ENCODE measurements at regions not wholly inside any gene's neighbourhood (a gene's known extent, or its start where the extent isn't known, plus 50 kb on each side); places are given as distances from the start of the nearest gene placed in this dataset.

DNA sequence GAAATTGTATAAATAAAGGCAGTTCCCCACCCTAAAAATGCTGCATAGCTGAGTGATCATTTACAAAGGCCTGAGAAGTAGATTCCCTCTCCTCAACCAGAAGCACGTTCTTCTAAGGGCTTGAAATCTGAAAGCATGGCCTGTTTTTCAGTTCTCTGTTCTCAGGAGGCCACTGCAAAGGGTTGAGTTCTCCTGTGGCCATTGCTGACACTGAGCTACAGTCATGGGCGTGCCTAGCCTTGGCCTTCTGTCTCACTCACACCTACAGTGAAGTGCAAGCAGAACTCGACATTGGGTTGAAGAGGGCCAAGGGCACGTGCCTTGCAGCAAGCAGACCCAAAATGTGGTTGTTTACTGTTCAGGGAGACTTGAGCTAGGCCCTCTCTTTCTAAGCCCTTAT lies 276.6 kb upstream of the VLDLR start:
- FAIRE-seq: no peak
- DNase-seq (ENCODE audit: insufficient read length, low spot score): no peak

DNA sequence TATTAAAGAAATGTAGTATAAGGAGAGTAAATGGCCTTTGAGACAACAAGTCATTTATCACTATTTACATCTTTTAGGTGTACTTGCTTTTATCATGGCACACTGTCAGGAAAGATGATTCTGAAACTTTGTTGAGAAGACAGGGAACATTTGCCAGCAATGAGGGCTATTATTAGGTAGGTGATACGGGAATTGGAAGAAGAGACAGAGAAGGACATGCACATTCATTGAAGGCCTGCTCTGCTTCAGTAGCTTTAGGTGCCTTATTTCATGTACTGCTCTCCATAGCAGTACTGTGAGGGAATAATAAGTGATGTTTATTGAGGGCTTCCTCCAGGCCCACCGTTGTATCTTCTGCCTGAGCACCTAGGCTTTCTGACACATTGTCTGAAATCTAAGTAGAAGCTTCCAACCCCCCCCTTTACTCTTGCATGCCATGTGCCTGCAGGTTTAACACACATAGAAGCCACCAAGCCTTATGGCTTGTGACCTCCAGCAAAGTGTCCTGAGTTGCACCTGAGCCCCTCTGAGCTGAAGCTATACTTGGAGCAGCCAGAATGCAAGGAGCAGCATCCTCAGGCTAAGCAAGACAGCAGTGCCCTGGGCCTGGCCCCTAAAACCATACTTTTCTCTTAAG lies 275.2 kb upstream of the VLDLR start:
- DNase-seq (ENCODE audit: insufficient read length, low spot score) (no peak), FAIRE-seq (no peak)

DNA sequence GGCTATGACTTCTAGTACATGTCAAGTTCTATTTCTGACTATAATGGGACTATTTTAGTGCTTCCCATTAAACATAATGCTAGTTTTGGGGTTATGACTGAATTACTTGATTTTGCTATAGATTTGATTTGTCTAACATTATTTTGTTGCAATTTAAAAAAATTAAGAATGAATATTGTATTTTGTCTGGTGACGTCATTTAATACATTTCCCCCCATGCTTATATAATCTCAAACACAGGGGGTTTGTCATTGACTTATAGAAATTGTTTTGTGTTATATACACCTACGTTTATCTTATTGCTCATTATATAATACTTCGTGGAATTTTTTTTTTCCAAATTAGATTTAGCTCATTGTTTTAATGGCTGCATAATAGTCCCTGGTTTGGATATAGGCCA lies 270.3 kb upstream of the VLDLR start:
- DNase-seq (ENCODE audit: insufficient read length, low spot score): no peak
- FAIRE-seq: no peak

DNA sequence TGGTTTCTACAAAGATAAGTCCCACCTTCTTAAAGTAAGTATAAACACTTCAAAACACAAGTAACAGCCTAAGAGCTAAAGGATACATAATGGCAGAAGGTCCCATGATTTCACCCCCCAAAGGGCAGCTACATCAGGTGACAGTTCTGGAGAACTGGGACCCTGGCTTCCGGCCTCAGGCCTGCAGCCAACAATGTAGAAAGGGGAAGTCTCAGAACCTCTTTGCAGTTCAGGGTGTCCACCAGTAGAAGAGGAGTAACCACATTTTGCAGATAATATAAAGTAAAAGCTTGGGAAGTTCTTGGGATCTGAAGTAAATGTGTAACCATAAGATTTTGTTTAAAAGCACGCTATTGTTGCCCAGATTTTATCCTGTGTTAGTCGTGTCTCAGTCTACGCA lies 267.4 kb upstream of the VLDLR start:
- DNase-seq (ENCODE audit: insufficient read length, low spot score) (no peak), FAIRE-seq (no peak)

DNA sequence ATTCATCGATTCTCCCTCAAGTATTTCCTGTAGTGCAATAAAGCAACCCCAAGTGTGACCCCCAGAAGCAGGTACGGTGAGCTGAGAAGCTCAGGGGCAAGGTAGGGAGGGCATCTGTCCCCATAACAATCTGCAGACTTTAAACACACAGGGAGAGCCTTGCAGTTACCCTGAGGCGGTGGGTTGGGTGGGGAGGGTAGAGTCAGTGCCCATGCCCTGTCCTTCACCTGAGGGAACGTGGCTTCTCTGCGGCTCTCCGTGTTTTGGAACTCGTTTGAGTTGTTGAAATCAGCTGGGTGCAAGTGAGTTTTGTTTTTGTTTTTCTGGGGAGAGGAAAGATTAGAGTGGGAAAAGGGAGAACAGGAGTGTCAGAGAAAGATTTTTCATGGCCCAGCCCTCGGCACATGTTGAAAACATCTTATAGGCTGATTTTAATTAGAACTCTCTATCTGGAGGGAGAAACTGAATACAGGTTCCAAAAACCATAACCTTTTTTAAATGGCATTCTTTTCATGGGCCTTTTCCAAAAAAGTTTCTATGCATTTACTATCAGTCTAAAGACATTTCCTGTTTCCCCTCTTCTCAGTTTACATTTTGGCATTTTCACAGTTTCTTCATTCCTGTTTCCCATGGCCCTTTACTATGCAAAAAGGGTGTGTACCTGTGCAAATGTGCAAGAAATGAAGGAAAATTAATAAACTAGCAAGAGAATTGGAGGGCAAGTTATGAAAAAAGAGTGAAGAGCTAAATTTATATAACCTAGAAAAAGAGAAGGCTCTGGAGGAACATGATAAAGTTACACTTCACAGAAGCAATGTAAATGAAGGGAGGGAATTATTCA lies 266.5 kb upstream of the VLDLR start:
- FAIRE-seq (no peak), DNase-seq (ENCODE audit: insufficient read length, low spot score) (no peak)

DNA sequence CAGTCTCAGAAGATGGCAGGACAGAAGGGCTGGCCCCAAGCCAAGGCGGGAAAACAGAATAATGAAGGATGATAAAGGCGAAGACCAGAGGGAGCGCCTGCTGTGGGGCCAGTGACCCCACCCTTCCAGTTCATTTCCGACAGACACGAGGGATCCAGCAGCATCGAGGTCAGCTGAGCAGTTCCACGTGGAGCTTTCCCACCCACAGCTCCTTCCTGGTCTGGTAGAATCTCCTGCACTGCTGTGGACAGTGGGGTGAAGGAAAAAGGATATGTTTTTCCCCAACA lies 265.9 kb upstream of the VLDLR start:
- no peak for DNase-seq (ENCODE audit: insufficient read length, low spot score)
- no peak for FAIRE-seq

DNA sequence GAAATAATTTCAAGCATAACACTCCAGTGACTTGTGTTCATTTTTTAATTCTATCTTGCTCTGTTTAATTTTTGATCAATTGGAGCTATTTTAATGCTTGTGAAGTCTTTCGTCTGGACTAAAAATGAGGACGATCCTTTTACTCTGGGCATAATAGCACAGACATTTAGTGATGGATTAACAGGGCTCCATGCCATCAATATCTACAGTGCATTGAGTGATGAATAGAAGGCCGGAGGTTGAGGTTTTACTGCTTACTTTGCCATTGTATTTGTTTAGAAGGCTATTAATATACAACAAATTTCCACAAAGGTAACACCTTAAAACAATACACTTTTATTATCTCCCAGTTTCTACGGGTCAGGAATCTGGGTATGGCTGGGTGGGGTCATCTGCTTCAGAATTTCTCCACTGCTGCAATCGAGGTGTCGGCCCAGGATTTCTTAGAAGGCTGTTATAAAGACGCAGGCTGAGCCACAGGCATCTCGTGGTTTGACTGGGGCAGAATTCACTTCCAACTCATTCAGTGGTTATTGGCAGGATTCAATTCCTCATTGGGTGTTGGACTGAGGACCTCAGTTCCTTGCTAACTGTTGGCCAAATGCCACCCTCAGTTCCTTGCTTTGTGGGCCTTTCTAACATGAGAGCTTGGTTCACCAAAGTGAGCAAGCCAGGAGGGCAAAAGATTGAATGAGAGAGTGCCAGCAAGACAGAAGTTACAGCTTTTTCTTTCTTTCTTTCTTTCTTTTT lies 265.4 kb upstream of the VLDLR start:
- FAIRE-seq (no peak), DNase-seq (ENCODE audit: insufficient read length, low spot score) (no peak)

DNA sequence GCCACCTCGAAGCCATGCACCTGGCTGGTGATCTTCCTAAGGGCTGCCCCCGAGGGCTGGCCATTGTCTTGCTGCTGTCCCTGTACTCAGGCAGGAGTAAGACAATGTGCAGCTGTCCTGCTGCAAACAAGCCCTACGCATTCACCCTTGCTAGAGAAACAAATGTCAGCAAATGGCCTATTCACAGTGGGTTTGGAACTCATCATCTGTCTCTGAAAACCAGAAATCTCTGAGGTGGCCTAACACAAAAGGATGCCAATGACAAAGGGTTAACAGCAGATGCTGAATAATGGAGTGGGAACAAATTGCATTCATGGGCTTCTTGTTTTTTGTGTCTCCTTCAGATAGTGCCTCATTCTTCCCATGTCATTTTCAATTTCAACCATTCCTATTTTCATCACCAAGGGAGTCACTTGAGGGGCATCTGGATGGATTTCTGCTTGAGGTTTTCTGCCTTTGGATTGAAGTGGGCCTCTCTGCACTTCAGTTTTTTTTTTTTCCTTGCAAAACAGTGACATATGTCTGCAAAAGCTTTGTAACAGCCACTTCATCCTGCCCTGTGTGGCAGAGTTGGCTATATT lies 261.6 kb upstream of the VLDLR start:
- FAIRE-seq (no peak), DNase-seq (ENCODE audit: insufficient read length, low spot score) (no peak)

DNA sequence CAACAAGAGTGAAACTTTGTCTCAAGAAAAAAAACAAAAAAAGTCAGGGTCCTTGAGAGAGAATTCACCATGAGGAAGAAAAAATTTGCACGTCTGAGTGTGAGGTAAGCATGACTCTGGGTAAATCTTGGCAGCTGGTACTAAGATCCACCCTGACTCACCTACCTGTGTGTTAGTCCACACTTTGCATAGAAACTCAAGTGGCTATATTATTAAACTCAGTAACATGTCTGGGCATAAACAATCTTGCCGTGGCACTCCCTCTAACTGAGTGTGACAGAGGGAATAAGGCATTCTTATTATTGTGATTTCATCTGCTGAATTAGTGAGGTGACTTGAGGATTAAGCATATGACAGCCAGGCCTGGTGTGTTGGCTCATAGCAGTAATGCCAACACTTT lies 259.4 kb upstream of the VLDLR start:
- DNase-seq (ENCODE audit: insufficient read length, low spot score): no peak
- no peak for FAIRE-seq

DNA sequence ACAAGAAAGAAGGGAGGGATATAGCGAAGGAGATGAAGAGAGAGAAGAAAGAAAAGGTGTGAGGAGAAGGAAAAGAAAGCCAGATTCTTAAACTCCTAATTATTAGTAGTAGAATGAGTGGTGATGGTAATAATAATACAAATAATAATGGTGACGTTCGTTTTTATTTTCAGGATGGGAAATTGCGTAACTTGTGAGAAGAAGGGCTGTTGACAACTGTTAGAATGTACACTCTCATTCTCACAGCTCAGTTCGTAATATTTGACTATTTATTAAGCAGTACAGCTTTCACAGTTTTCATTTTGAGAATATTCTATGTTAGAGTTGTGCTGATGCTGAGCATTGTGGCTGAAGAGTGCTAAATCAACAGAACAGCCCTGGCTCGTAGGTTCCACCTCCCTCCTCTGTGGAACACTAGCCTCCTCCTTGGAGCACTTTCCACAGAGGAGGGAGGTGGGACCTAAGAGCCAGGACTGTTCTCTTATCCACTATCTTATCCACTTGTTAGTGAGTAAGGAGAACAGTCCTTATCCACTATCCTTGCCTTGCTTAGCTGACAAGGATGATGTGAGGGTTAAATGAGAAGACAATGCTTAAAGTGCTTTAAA lies 258.3 kb upstream of the VLDLR start:
- no peak for FAIRE-seq

DNA sequence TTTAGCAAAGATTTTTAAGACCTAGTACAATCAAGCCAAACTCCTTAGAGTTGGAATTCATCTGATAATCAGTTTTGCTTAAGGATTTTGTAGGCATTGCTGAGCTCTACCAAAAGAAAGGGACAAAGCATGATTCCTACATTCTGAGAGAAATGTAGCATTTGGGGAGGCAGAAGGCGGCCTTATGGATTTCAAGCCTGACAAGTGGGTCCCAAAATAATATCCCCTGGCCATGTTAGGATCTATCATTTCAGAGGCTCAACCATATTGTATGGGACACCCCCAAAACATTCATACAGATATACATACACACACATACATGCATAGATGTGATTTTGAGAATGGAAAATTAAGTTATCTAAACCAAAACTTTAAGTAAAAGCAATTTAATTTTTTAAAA lies 257.8 kb upstream of the VLDLR start:
- no peak for DNase-seq (ENCODE audit: insufficient read length, low spot score)
- FAIRE-seq: no peak

More for the DNA sequence above, 258.3 kb upstream of the VLDLR start:
- no peak for DNase-seq (ENCODE audit: insufficient read length, low spot score)

DNA sequence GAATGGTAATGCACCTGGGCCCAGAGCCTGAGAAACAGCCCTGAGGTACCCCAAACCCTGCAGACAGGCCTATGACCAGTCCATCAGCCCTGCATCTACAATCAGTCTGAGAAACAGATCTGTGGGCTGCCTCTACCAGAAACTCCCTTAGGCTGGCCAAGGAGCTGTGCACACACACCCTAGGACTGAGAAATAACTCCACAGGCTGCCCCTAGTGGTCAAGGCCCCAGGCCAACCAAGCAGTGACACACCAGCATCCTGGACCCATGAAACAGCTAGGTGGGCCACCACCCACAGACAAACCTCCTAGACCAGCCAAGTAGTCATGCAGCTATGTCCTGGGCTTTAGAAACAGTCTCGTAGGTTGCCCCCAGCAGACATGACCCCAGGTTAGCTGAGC lies 253.6 kb upstream of the VLDLR start:
- no peak for DNase-seq (ENCODE audit: insufficient read length, low spot score)

DNA sequence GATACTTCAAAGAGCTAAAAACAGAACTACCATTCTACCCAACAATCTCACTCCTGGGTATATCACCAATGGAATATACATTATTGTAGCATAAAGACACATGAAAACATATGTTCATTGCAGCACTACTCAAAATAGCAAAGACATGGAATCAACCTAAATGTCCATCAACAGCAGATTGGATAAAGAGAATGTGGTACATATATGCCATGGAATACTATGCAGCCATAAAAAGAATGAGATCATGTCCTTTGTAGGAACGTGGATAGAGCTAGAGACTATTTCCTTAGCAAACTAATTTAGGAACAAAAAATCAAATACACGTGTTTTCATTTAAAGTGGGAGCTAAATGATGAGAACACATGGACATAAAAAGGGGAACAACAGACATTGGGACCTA lies 247.9 kb upstream of the VLDLR start:
- FAIRE-seq: no peak
- DNase-seq (ENCODE audit: insufficient read length, low spot score): no peak

More for the DNA sequence above, 253.6 kb upstream of the VLDLR start:
- no peak for FAIRE-seq

DNA sequence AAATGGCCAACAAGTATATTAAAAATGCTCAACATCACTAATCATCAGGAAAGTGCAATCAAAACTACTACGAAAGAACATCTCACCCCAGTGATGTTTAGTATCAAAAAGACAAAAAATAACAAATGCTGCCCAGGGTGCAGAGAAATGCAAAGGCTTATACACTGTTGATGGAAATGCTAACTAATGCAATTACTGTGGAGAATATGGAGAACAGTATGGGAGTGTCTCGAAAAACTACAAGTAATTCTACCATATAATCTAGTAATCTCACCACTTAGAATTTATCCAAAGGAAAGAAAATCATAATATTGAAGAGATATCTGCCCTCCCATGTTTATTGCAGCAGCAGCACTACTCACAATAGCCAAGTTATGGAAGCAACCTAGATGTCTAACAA lies 246.5 kb upstream of the VLDLR start:
- no peak for FAIRE-seq
- DNase-seq (ENCODE audit: insufficient read length, low spot score): no peak

DNA sequence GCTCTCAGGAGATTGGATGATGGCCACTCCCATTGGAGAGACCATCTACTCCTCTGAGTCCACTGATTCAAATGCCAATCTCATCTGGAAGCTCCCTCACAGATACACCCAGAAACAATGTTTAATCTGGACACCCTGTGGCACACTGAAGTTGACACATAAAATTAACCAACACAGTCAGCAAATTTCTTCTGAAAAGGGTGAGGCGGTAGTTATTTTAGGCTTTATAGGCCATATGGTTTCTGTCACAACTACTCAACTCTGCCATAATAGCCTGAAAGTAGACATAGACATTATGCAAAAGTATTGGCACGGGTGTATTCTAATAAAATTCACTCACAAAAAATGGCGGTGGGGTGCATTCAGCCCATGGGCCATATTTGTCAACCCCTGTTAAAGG lies 244.5 kb upstream of the VLDLR start:
- FAIRE-seq (no peak), DNase-seq (ENCODE audit: insufficient read length, low spot score) (no peak)

DNA sequence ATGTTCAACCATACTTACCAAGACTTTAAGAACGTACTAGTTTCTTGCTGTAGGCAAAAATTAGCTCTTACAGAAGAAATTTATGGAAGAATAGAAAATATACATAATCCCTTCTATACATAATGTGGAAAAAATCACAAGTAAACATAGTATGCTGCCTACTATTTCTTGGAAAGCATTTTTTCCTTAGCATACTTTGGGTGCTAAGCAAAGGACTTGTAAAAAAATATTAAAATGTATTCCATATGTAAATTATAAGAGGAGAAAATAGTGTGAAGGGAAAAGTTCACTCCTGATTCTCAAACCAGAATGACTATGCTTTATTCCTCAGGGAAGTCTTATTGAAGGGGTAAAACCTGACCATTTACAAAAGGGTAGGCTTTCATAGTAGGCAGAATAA lies 243.8 kb upstream of the VLDLR start:
- FAIRE-seq (no peak), DNase-seq (ENCODE audit: insufficient read length, low spot score) (no peak)

DNA sequence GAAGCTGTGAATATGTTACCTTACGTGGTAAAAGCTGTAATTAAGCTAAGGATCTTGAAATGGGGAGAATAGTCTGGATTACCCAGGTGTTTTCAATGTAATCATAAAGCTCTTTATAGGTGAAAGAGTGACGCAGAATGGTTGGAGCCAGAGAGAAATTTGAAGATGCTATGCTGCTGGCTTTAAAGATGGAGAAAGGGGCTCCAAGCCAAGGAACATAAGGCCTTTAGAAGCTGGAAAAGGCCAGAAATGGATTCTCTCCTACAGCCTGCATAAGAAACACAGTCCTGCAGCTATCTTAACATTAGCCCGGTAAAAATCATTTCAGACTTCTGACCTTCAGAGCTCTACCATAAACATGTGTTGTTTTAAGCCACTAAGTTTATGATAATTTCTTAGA lies 243.3 kb upstream of the VLDLR start:
- FAIRE-seq (no peak), DNase-seq (ENCODE audit: insufficient read length, low spot score) (no peak)

DNA sequence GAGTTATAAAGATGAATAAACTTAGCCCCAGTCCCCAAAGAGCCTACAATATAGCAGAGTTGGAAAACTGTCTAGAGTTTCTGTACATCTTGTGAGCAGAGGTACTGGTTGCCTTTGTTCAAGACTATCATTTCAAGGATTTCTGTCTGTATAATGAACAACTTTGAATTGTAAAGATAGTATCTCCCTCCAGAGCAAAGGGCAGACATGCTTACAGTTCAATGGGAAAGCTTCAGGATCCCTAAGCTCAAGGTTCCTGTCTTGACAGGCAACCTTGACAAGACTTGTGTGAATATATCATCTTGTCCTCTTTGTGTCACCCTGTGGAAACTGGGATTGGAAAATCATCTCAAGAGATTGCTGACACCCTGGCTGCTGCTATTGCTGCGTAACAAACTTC lies 242.8 kb upstream of the VLDLR start:
- DNase-seq (ENCODE audit: insufficient read length, low spot score) (no peak), FAIRE-seq (no peak)

DNA sequence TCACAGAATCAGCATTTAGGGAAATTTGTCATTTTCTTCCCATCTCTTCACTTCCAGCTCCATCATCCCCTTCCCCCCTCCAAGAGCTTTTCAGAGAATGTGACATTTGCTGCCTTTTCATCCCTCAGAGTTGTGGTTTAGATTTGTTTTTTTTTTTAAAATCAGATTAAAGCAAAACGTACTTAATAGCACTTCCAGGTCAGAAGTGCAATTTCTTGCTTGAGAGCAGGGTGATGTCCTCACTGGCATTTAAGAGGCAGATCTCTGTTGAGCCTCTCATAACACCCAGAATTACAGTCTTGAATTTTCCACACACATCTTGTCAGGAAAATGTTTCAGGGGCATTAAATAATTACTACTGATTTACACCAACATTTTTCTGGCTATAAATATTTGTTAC lies 236.8 kb upstream of the VLDLR start:
- no peak for DNase-seq (ENCODE audit: insufficient read length, low spot score)
- FAIRE-seq: no peak

DNA sequence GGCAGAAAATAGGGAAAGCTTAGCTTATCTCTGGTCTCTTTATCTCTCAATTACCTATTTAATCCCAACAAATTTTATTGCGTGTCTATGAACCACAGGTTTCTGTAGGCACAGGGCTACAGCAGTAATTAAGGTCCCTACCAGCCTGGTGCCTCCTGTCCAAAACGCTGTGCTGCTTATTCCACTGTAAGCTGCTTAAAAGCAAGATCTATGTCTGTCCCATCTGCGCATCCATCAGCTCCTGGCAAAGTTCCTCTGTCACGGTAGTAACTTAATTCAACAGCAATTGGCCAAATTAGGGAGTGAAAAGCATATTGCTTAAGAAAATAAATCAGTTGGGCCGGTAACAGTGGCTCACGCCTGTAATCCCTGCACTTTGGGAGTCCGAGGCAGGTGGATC lies 235.8 kb upstream of the VLDLR start:
- no peak for DNase-seq (ENCODE audit: insufficient read length, low spot score)
- FAIRE-seq: no peak

DNA sequence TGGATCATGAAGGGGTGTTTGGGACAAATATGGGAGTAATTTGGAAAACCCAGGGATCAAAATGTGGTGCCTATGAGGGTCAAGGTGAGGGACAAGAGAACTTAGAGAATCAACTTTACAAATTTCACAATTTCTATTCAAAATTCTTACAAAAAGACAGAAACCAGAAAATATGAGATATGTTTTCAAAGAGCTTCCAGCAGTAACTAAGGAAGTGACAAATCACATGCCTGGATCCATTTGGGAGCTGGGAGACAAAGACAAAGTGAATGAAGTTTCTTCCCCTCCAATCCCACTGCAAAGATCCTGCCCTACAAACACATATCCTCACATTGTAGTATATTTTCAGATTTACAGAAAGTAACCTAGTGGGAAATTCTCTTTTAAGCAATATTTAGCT lies 235.0 kb upstream of the VLDLR start:
- DNase-seq (ENCODE audit: insufficient read length, low spot score) (no peak), FAIRE-seq (no peak)

Data from GM19239 (cell line).